ENCODE measurements at regions not wholly inside any gene's neighbourhood (a gene's known extent, or its start where the extent isn't known, plus 50 kb on each side); places are given as distances from the start of the nearest gene placed in this dataset.

GRCh38 chr1:113192980-113193379 is 120.0 kb downstream of the LRIG2 start:
- Mint-ChIP-seq H3K4me3 (ENCODE audit: unreplicated experiment) (no peak overlapping the region), H3K27me3 (ENCODE audit: unreplicated experiment) (peaks cover 22% of the 10 kb centered on the region), H3K4me1 (ENCODE audit: unreplicated experiment) (no peaks in the 10 kb centered on the region), H3K9me3 (ENCODE audit: unreplicated experiment) (peaks cover 7% of the 10 kb centered on the region), H3K27ac (ENCODE audit: unreplicated experiment) (no peak overlapping the region), H3K36me3 (ENCODE audit: unreplicated experiment) (no peaks in the 10 kb centered on the region)
- no peak for DNase-seq (ENCODE audit: extremely low spot score, unreplicated experiment)
- no peak for TF ChIP-seq CTCF (IDR thresholded peaks at IDR 0.05)

GRCh38 chr1:113194846-113195830 is 122.1 kb downstream of the LRIG2 start:
- Mint-ChIP-seq H3K27ac (ENCODE audit: unreplicated experiment) (no peak overlapping the region), H3K27me3 (ENCODE audit: unreplicated experiment) (peaks cover 6% of the 10 kb centered on the region), H3K4me1 (ENCODE audit: unreplicated experiment) (no peaks in the 10 kb centered on the region), H3K4me3 (ENCODE audit: unreplicated experiment) (no peak overlapping the region), H3K9me3 (ENCODE audit: unreplicated experiment) (peaks cover 7% of the 10 kb centered on the region), H3K36me3 (ENCODE audit: unreplicated experiment) (no peaks in the 10 kb centered on the region)
- TF ChIP-seq CTCF (IDR thresholded peaks at IDR 0.05): no peak
- no peak for DNase-seq (ENCODE audit: extremely low spot score, unreplicated experiment)

GRCh38 chr1:113197719-113198330 is 124.8 kb downstream of the LRIG2 start:
- H3K4me3 Mint-ChIP-seq (ENCODE audit: unreplicated experiment): no peak overlapping the region
- H3K27ac Mint-ChIP-seq (ENCODE audit: unreplicated experiment): no peak overlapping the region
- H3K4me1 Mint-ChIP-seq (ENCODE audit: unreplicated experiment): no peaks in the 10 kb centered on the region
- DNase-seq (ENCODE audit: extremely low spot score, unreplicated experiment): no peak
- no peak for TF ChIP-seq CTCF (IDR thresholded peaks at IDR 0.05)
- H3K9me3 Mint-ChIP-seq (ENCODE audit: unreplicated experiment): peaks cover 7% of the 10 kb centered on the region
- H3K27me3 Mint-ChIP-seq (ENCODE audit: unreplicated experiment): peaks cover 11% of the 10 kb centered on the region
- H3K36me3 Mint-ChIP-seq (ENCODE audit: unreplicated experiment): no peaks in the 10 kb centered on the region

GRCh38 chr1:113198806-113199205 is 125.8 kb downstream of the LRIG2 start:
- H3K27ac Mint-ChIP-seq (ENCODE audit: unreplicated experiment): no peak overlapping the region
- no peaks in the 10 kb centered on the region for H3K36me3 Mint-ChIP-seq (ENCODE audit: unreplicated experiment)
- H3K27me3 Mint-ChIP-seq (ENCODE audit: unreplicated experiment): peaks cover 13% of the 10 kb centered on the region
- DNase-seq (ENCODE audit: extremely low spot score, unreplicated experiment): no peak
- no peak for TF ChIP-seq CTCF (IDR thresholded peaks at IDR 0.05)
- no peaks in the 10 kb centered on the region for H3K4me1 Mint-ChIP-seq (ENCODE audit: unreplicated experiment)
- H3K9me3 Mint-ChIP-seq (ENCODE audit: unreplicated experiment): no peaks in the 10 kb centered on the region
- no peak overlapping the region for H3K4me3 Mint-ChIP-seq (ENCODE audit: unreplicated experiment)

All from osteocyte (in vitro differentiated cells).